Tibial nerve (tissue), 4 donors: ENCODE measurements at regions not wholly inside any gene's neighbourhood (a gene's known extent, or its start where the extent isn't known, plus 50 kb on each side); places are given as distances from the start of the nearest gene placed in this dataset.

Source experiments
- DNase-seq, 2 donors: peaks; one replicate each; pipeline ENCODE4 v3.0.0-alpha.2; 2019; ENCODE audit warnings: low spot score in 2 of 2
- H3K27ac ChIP-seq, 4 donors: fragments of 200-600 bp; sonication (generic) in 3 of 4; one replicate each; pipeline ENCODE4 v1.5.1; 2017 to 2019; ENCODE audit warnings: mild to moderate bottlenecking in 1 of 4
- H3K27me3 ChIP-seq, 2 donors: fragments of 200-600 bp; sonication (generic) in 1 of 2; one replicate each; pipeline versions ENCODE4 v1.5.1 to v1.6.0; 2017 to 2019
- H3K36me3 ChIP-seq, 3 donors: fragments of 200-600 bp; sonication (generic); one replicate each; pipeline ENCODE4 v1.5.1; 2018 to 2019
- H3K4me1 ChIP-seq, 4 donors: fragments of 200-600 bp; sonication (generic) in 3 of 4; one replicate each; pipeline ENCODE4 v1.5.1; 2017 to 2019
- H3K4me3 ChIP-seq, 4 donors: fragments of 200-600 bp; sonication (generic) in 3 of 4; one replicate each; pipeline ENCODE4 v1.5.1; 2017 to 2019; ENCODE audit warnings: mild to moderate bottlenecking in 1 of 4, moderate library complexity in 1 of 4
- H3K9me3 ChIP-seq, 4 donors: fragments of 200-600 bp; sonication (generic) in 3 of 4; one replicate each; pipeline ENCODE4 v1.5.1; 2017 to 2019
- CTCF ChIP-seq, 5 experiments: fragments of 200-600 bp in 3 of 5; fragments of 450-650 bp in 2 of 5; sonication (generic) in 3 of 5; IDR thresholded peaks; one replicate each; pipeline ENCODE4 v1.5.1; 2016 to 2019; ENCODE audit warnings: antibody characterized with exemption in 5 of 5, mild to moderate bottlenecking in 3 of 5, moderate library complexity in 2 of 5
- EP300 ChIP-seq, 2 donors: sonication (generic); formaldehyde crosslinking; IDR thresholded peaks; one replicate each; pipeline ENCODE4 v1.6.1; 2017; ENCODE audit warnings: antibody characterized with exemption in 2 of 2, mild to moderate bottlenecking in 1 of 2
- POLR2A ChIP-seq, 2 donors: fragments of 450-650 bp; IDR thresholded peaks; one replicate each; pipeline ENCODE4 v1.6.1; 2017; ENCODE audit warnings: antibody characterized with exemption in 2 of 2, mild to moderate bottlenecking in 2 of 2, moderate library complexity in 2 of 2
- WGBS, 2 donors: methylation state at CpG; one replicate each; pipeline ENCODE4 v1.1.5; 2018; 5-methylcytosine and 5-hydroxymethylcytosine counted together

GRCh38 chr9:81250041-81250440 lies 439.3 kb downstream of the TLE1 start:
- Histone ChIP-seq H3K27ac (no peak overlapping the region), H3K36me3 (no peaks in the 10 kb centered on the region), H3K9me3 (peaks cover 0 to 7% (median 0%) of the 10 kb centered on the region in 4 donors), H3K4me3 (no peak overlapping the region), H3K27me3 (no peaks in the 10 kb centered on the region), H3K4me1 (no peaks in the 10 kb centered on the region)
- DNase-seq = no peak
- 91 to 96% methylated on average over 3 of the region's 3 CpGs for WGBS, 2 donors
- no peak for TF ChIP-seq POLR2A (IDR thresholded peaks at IDR 0.05)
- no peak for TF ChIP-seq CTCF (IDR thresholded peaks at IDR 0.05)
- no peak for TF ChIP-seq EP300 (IDR thresholded peaks at IDR 0.05)

- no peak for DNase-seq
- H3K9me3 ChIP-seq = peaks cover 0 to 7% (median 0%) of the 10 kb centered on the region in 4 donors
- TF ChIP-seq CTCF (IDR thresholded peaks at IDR 0.05) = no peak
- no peak for TF ChIP-seq EP300 (IDR thresholded peaks at IDR 0.05)
- TF ChIP-seq POLR2A (IDR thresholded peaks at IDR 0.05) = no peak
- no peak overlapping the region for H3K4me3 ChIP-seq
- WGBS, 2 donors = 61 to 70% methylated on average over 5 of the region's 5 CpGs
- H3K4me1 ChIP-seq = no peaks in the 10 kb centered on the region
- H3K36me3 ChIP-seq = no peaks in the 10 kb centered on the region
- no peaks in the 10 kb centered on the region for H3K27me3 ChIP-seq
- H3K27ac ChIP-seq = no peak overlapping the region
These were observed 443.9 kb downstream of the TLE1 start for GRCh38 chr9:81245254-81245956.

- DNase-seq = no peak
- no peaks in the 10 kb centered on the region for H3K36me3 ChIP-seq
- peaks cover 0 to 2% (median 0%) of the 10 kb centered on the region in 4 donors for H3K9me3 ChIP-seq
- no peaks in the 10 kb centered on the region for H3K4me1 ChIP-seq
- no peak overlapping the region for H3K4me3 ChIP-seq
- no peak overlapping the region for H3K27ac ChIP-seq
- WGBS, 2 donors = 37 to 38% methylated on average over 1 of the region's 1 CpG
- no peaks in the 10 kb centered on the region for H3K27me3 ChIP-seq
- no peak for TF ChIP-seq POLR2A (IDR thresholded peaks at IDR 0.05)
- no peak for TF ChIP-seq EP300 (IDR thresholded peaks at IDR 0.05)
- TF ChIP-seq CTCF (IDR thresholded peaks at IDR 0.05) = no peak
These were observed 444.7 kb downstream of the TLE1 start for GRCh38 chr9:81244631-81245030.

GRCh38 chr9:81242866-81243265 lies 446.5 kb downstream of the TLE1 start:
- TF ChIP-seq CTCF (IDR thresholded peaks at IDR 0.05) = no peak
- TF ChIP-seq EP300 (IDR thresholded peaks at IDR 0.05) = no peak
- no peak for TF ChIP-seq POLR2A (IDR thresholded peaks at IDR 0.05)

GRCh38 chr9:81239388-81239787 lies 450.0 kb downstream of the TLE1 start:
- Histone ChIP-seq H3K9me3 (no peaks in the 10 kb centered on the region), H3K4me1 (no peaks in the 10 kb centered on the region), H3K27ac (no peak overlapping the region), H3K27me3 (no peaks in the 10 kb centered on the region), H3K4me3 (no peak overlapping the region), H3K36me3 (no peaks in the 10 kb centered on the region)
- DNase-seq = no peak
- TF ChIP-seq EP300 (IDR thresholded peaks at IDR 0.05) = no peak

More at GRCh38 chr9:81242866-81243265, 446.5 kb downstream of the TLE1 start:
- 96 to 100% methylated on average over 1 of the region's 1 CpG for WGBS, 2 donors
- H3K27ac ChIP-seq = no peak overlapping the region
- H3K4me3 ChIP-seq = no peak overlapping the region
- H3K4me1 ChIP-seq = no peaks in the 10 kb centered on the region
- no peaks in the 10 kb centered on the region for H3K36me3 ChIP-seq
- no peaks in the 10 kb centered on the region for H3K9me3 ChIP-seq
- H3K27me3 ChIP-seq = no peaks in the 10 kb centered on the region
- no peak for DNase-seq
